GM23338 (cell line): ENCODE measurements at regions not wholly inside any gene's neighbourhood (a gene's known extent, or its start where the extent isn't known, plus 50 kb on each side); places are given as distances from the start of the nearest gene placed in this dataset.

ENCODE experiments used
- ATAC-seq: fragments of 200-7000 bp; cut with Tn5 transposase; 3 replicates; pipeline ENCODE4 v1.9.1; 2020
- DNase-seq: peaks from one replicate; pipeline ENCODE4 v3.0.0-alpha.2; 2015; ENCODE audit warnings: low spot score
- H2AFZ ChIP-seq: fragments of 200-600 bp; sonication (generic); 2 replicates; pipeline ENCODE4 v1.8.0; 2016; ENCODE audit warnings: antibody characterized with exemption, mild to moderate bottlenecking, moderate library complexity
- H3F3A ChIP-seq: fragments of 200-600 bp; sonication (generic); replicated peaks from 2 replicates; pipeline ENCODE4 v1.8.0; 2017; ENCODE audit warnings: antibody characterized with exemption, mixed run types, low read depth
- H3K27ac ChIP-seq: fragments of 200-600 bp; sonication (generic); 2 replicates; pipeline ENCODE4 v1.6.1; 2016; ENCODE audit warnings: low read depth
- H3K27me3 ChIP-seq: fragments of 200-600 bp; sonication (generic); 2 replicates; pipeline ENCODE4 v1.8.0; 2016; ENCODE audit warnings: mild to moderate bottlenecking, mixed run types, moderate library complexity; ENCODE audit not compliant: insufficient read depth
- H3K36me3 ChIP-seq: fragments of 200-600 bp; sonication (generic); 2 replicates; pipeline ENCODE4 v1.8.0; 2016; ENCODE audit warnings: mild to moderate bottlenecking; ENCODE audit not compliant: insufficient read depth
- H3K4me1 ChIP-seq: fragments of 200-600 bp; sonication (generic); 2 replicates; pipeline ENCODE4 v1.8.0; 2016; ENCODE audit warnings: mild to moderate bottlenecking, moderate library complexity; ENCODE audit not compliant: insufficient read depth
- H3K4me2 ChIP-seq: fragments of 200-600 bp; sonication (generic); 2 replicates; pipeline ENCODE4 v1.7.1; 2017; ENCODE audit warnings: mixed run types
- H3K4me3 ChIP-seq: fragments of 200-600 bp; sonication (generic); 2 replicates; pipeline ENCODE4 v1.6.1; 2016; ENCODE audit warnings: mixed run types
- H3K79me2 ChIP-seq: fragments of 200-600 bp; sonication (generic); replicated peaks from 2 replicates; pipeline ENCODE4 v1.8.0; 2017; ENCODE audit warnings: mild to moderate bottlenecking; ENCODE audit not compliant: insufficient read depth
- H3K9me2 ChIP-seq: fragments of 200-600 bp; sonication (generic); 2 replicates; pipeline ENCODE4 v1.8.0; 2017; ENCODE audit not compliant: insufficient read depth
- H4K20me1 ChIP-seq: fragments of 200-600 bp; sonication (generic); replicated peaks from 2 replicates; pipeline ENCODE4 v1.8.0; 2017; ENCODE audit warnings: mild to moderate bottlenecking; ENCODE audit not compliant: insufficient read depth
- H3K27ac Mint-ChIP-seq: 2 replicates; pipeline ENCODE4 v1.8.0; 2020; ENCODE audit warnings: inconsistent platforms, mild to moderate bottlenecking, moderate library complexity, mixed read lengths
- H3K27me3 Mint-ChIP-seq: 3 replicates; pipeline ENCODE4 v1.8.0; 2022; ENCODE audit warnings: low read depth, mild to moderate bottlenecking, moderate library complexity, mixed read lengths, inconsistent platforms; ENCODE audit not compliant: insufficient read depth, poor library complexity
- H3K36me3 Mint-ChIP-seq: 3 replicates; pipeline ENCODE4 v1.8.0; 2021; ENCODE audit warnings: low read depth, mild to moderate bottlenecking, inconsistent platforms, moderate library complexity, mixed read lengths
- H3K4me1 Mint-ChIP-seq: 3 replicates; pipeline ENCODE4 v1.8.0; 2020; ENCODE audit warnings: mild to moderate bottlenecking, inconsistent platforms, mixed read lengths
- H3K4me3 Mint-ChIP-seq: 3 replicates; pipeline ENCODE4 v1.8.0; 2021; ENCODE audit warnings: moderate library complexity, mild to moderate bottlenecking, inconsistent platforms, mixed read lengths
- H3K9me3 Mint-ChIP-seq: 3 replicates; pipeline ENCODE4 v1.8.0; 2020; ENCODE audit warnings: moderate library complexity, mild to moderate bottlenecking, inconsistent platforms, mixed read lengths
- CREB1 ChIP-seq: fragments of 250-450 bp; sonication (Bioruptor Pico); IDR thresholded peaks from 2 replicates; pipeline ENCODE4 v1.5.0; 2020; ENCODE audit warnings: low read depth, mild to moderate bottlenecking, moderate library complexity
- CTCF ChIP-seq, 2 experiments: fragments of 200-600 bp in 1 of 2; sonication (generic) in 1 of 2; conservative IDR thresholded peaks; 2 replicates each; pipeline versions ENCODE4 v1.5.1 to v1.6.1; 2016 to 2017; ENCODE audit warnings: antibody characterized with exemption in 2 of 2, low read depth in 2 of 2, mild to moderate bottlenecking in 2 of 2, moderate library complexity in 1 of 2
- EZH2 ChIP-seq: fragments of 200-600 bp; sonication (generic); IDR thresholded peaks from one replicate; pipeline ENCODE4 v1.8.0; 2017; ENCODE audit warnings: antibody characterized with exemption, mild to moderate bottlenecking, low read depth; ENCODE audit not compliant: unreplicated experiment
- EZH2phosphoT487 ChIP-seq: fragments of 200-600 bp; sonication (generic); IDR thresholded peaks from one replicate; pipeline ENCODE4 v1.8.1; 2018; ENCODE audit warnings: antibody characterized with exemption; ENCODE audit not compliant: unreplicated experiment
- JUNB ChIP-seq: IDR thresholded peaks from one replicate; pipeline ENCODE4 v1.6.1; 2016; ENCODE audit warnings: antibody characterized with exemption; ENCODE audit not compliant: unreplicated experiment
- NANOG ChIP-seq: IDR thresholded peaks from 2 replicates; pipeline ENCODE4 v1.6.1; 2016; ENCODE audit warnings: antibody characterized with exemption, borderline replicate concordance
- STAT1 ChIP-seq: IDR thresholded peaks from one replicate; pipeline ENCODE4 v1.6.1; 2016; ENCODE audit warnings: antibody characterized with exemption; ENCODE audit not compliant: unreplicated experiment
- ZNF462 ChIP-seq: fragments of 250-450 bp; sonication (Bioruptor Pico); IDR thresholded peaks from 2 replicates; pipeline ENCODE4 v1.5.0; 2020; ENCODE audit warnings: mild to moderate bottlenecking, moderate library complexity
- TF ChIP-seq, protein P1 (sequence below): IDR thresholded peaks from one replicate; pipeline ENCODE4 v1.6.1; 2018; ENCODE audit warnings: antibody characterized with exemption; ENCODE audit not compliant: unreplicated experiment

GRCh38 chr2:41152318-41152717 is 700.4 kb upstream of the SLC8A1 start (continued):
- TF ChIP-seq ZNF462 (CRISPR knock-in tag) (no peak), EZH2phosphoT487 (no peak), STAT1 (no peak), NANOG (no peak), CTCF (conservative IDR thresholded peaks at IDR 0.05; ENCODE audit: low read depth in 2 of 2) (no peak), JUNB (no peak), CREB1 (CRISPR knock-in tag) (no peak)

DNA sequence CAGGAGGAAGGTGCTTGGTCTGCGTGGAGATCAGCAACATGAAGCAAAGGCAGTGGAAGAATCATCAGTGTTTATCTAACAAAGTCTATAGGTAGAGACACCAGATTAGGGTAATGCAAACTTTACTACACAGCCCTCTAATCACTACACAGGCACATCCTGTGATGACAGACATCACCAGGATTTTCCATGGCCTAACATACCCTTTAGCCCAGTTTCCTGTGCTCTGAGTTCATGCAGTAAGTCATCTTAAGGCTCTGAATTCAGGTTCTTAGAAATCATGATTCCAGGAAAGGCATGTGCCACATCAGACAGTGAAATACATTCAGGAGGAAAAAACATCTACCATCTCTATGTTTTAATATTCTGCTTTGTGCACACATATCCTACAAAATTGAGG is 708.5 kb upstream of the SLC8A1 start:
- no peaks in the 10 kb centered on the region for H3F3A ChIP-seq
- Mint-ChIP-seq H3K27me3 (no peaks in the 10 kb centered on the region), H3K4me3 (no peak overlapping the region), H3K4me1 (no peaks in the 10 kb centered on the region), H3K27ac (no peak overlapping the region), H3K9me3 (no peaks in the 10 kb centered on the region), H3K36me3 (no peaks in the 10 kb centered on the region)
- no peak for TF ChIP-seq EZH2
- TF ChIP-seq, protein P1, sequence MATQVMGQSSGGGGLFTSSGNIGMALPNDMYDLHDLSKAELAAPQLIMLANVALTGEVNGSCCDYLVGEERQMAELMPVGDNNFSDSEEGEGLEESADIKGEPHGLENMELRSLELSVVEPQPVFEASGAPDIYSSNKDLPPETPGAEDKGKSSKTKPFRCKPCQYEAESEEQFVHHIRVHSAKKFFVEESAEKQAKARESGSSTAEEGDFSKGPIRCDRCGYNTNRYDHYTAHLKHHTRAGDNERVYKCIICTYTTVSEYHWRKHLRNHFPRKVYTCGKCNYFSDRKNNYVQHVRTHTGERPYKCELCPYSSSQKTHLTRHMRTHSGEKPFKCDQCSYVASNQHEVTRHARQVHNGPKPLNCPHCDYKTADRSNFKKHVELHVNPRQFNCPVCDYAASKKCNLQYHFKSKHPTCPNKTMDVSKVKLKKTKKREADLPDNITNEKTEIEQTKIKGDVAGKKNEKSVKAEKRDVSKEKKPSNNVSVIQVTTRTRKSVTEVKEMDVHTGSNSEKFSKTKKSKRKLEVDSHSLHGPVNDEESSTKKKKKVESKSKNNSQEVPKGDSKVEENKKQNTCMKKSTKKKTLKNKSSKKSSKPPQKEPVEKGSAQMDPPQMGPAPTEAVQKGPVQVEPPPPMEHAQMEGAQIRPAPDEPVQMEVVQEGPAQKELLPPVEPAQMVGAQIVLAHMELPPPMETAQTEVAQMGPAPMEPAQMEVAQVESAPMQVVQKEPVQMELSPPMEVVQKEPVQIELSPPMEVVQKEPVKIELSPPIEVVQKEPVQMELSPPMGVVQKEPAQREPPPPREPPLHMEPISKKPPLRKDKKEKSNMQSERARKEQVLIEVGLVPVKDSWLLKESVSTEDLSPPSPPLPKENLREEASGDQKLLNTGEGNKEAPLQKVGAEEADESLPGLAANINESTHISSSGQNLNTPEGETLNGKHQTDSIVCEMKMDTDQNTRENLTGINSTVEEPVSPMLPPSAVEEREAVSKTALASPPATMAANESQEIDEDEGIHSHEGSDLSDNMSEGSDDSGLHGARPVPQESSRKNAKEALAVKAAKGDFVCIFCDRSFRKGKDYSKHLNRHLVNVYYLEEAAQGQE = no peak
- no peak overlapping the region for H2AFZ ChIP-seq
- no peaks in the 10 kb centered on the region for H3K79me2 ChIP-seq
- no peak overlapping the region for H3K4me2 ChIP-seq
- no peaks in the 10 kb centered on the region for H3K4me1 ChIP-seq
- H3K27me3 ChIP-seq = no peaks in the 10 kb centered on the region
- DNase-seq (no peak), ATAC-seq (no peak)
- no peaks in the 10 kb centered on the region for H3K36me3 ChIP-seq
- no peak overlapping the region for H3K4me3 ChIP-seq
- no peaks in the 10 kb centered on the region for H4K20me1 ChIP-seq
- 0 out of 2 replicates have a peak, but pooled peaks cover 2% of the 10 kb centered on the region for H3K9me2 ChIP-seq
- H3K27ac ChIP-seq = no peak overlapping the region
